GM12875 (cell line): ENCODE measurements at regions not wholly inside any gene's neighbourhood (a gene's known extent, or its start where the extent isn't known, plus 50 kb on each side); places are given as distances from the start of the nearest gene placed in this dataset.

Experiments
- H3K4me3 ChIP-seq: one replicate; pipeline ENCODE4 v1.5.1; 2011; ENCODE audit warnings: low read depth, low read length, control low read depth
- TF ChIP-seq, protein P1 (sequence below): IDR thresholded peaks from 2 replicates; pipeline ENCODE4 v1.5.1; 2011; ENCODE audit warnings: low read depth, mild to moderate bottlenecking, control low read depth, inconsistent platforms, low read length, moderate library complexity, borderline replicate concordance; ENCODE audit not compliant: insufficient read depth

DNA sequence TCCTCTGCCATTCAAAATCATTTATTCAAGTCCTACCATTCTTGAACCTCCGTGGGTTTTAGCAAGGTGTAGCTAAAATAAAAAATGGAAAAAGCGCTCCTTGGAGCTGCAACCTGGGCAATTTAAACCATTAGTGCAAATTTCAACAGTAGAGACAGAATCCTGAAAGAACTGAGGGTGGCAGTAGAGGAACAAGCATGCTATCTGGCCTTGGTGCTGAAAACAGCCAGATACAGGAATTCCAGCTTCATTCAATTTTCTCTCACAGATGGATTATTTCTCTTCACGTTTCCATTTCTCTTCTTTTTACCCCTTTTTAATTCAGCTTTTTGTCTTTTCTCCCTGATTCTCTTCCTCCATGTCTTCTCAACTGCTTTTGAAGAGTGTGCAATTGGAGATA is 77.7 kb downstream of the OTUD1 start:
- TF ChIP-seq, protein P1, sequence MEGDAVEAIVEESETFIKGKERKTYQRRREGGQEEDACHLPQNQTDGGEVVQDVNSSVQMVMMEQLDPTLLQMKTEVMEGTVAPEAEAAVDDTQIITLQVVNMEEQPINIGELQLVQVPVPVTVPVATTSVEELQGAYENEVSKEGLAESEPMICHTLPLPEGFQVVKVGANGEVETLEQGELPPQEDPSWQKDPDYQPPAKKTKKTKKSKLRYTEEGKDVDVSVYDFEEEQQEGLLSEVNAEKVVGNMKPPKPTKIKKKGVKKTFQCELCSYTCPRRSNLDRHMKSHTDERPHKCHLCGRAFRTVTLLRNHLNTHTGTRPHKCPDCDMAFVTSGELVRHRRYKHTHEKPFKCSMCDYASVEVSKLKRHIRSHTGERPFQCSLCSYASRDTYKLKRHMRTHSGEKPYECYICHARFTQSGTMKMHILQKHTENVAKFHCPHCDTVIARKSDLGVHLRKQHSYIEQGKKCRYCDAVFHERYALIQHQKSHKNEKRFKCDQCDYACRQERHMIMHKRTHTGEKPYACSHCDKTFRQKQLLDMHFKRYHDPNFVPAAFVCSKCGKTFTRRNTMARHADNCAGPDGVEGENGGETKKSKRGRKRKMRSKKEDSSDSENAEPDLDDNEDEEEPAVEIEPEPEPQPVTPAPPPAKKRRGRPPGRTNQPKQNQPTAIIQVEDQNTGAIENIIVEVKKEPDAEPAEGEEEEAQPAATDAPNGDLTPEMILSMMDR, result no peak
- H3K4me3 ChIP-seq, result no peak overlapping the region

DNA sequence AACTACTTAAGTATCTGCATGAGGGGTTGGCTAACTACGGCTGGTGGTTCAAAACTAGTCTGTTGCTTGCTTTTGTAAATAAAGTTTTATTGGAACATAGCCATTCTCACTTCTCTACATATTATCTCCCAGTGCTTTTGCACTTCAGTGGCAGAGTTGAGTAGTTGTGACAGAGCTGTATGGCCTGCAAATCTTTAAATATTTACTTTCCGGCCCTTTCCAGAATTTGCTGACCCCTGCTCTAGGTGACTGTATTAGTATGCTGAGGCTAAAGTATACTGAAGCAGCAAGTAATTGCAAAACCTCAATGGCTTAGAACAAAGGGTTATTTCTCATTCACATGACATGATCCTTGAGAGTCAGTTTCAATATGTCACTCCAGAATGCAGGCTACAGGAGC is 78.3 kb downstream of the OTUD1 start:
- TF ChIP-seq, protein P1, result no peak
- H3K4me3 ChIP-seq, result no peak overlapping the region

DNA sequence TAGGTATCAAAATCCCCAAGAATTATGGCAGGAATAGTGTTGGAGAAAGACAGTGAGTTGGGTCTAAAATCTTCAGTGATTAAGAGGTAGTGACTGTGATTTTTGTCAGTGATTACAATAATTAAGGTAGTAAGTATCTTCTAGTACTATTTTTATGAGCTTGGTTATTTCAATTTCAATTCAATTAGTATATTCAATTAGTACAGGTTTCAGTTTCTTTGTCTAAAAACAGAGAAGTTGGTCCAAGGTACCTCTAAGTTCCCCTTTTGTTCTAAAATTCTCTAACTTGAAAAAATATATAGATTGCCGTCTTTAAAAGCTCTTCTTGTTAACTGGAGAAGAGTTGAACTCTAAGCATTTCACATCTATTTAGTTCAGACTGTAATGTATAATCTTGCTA is 82.9 kb downstream of the OTUD1 start:
- no peak overlapping the region for H3K4me3 ChIP-seq
- TF ChIP-seq, protein P1, result no peak

DNA sequence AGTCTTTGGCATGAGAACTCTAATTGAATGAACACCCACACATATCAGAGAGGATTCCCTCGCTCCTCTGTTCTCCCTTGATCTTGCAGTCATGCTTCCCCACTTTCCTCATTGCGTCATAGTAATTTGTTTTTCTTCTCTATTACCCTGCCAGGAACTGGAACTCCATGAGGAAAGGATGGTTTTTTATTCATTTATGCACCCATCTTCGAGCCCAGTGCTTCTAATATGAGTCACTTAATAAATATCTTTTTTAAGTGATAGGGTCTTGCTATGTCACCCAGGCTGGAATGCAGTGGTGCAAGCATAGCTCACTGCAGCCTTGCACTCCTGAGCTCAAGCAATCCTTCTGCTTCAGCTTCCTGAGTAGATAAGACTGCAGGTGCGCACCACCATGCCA is 83.5 kb downstream of the OTUD1 start:
- TF ChIP-seq, protein P1, result no peak
- H3K4me3 ChIP-seq, result no peak overlapping the region

DNA sequence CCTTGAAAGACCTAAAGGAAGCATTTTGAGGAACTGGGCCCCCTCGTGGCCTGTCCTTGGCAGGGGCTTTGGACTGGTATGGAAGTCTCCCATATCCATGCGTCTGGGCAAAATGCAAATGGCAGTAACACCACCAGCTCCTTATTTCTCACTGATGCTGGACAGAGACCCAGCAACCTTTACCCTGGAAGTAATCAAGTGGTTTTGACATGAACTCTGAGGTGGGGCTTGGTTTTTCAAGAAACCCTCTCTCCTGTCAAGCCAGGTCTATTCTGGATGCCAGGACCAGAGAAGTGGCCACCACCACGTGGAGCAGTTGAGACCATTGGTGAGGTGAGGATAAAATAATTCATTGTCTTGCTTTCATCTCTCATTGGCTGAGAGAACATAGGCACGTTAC is 84.4 kb downstream of the OTUD1 start:
- TF ChIP-seq, protein P1, result peak; percentile 21; the same call in 1 of the 2 replicates
- no peak overlapping the region for H3K4me3 ChIP-seq

DNA sequence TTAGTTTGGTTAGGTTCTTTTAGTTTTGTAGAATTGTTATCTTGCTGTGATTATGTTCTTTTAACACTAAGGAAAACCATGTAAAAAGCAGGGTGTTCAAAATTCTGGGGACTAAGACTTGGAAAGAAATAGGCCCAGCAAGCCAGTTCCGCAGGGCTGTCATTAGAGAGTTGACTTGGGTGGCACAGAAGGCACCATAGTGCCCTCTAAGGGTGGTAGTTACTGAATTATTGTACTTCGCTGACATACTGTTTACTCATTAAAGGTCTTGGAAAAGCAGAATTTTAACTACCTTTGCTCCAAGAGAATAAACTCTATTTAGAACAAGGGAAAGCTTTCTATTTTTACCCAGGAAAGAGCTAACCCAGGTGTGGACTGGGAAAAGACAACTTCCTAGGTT is 86.5 kb downstream of the OTUD1 start:
- TF ChIP-seq, protein P1, result 0 out of 2 replicates have a peak, but pooled peaks have one; percentile 1
- H3K4me3 ChIP-seq, result no peak overlapping the region

- TF ChIP-seq, protein P1, result no peak
Measured at GRCh38 chr10:23528419-23528818, 89.5 kb downstream of the OTUD1 start.

More at GRCh38 chr10:23528419-23528818, 89.5 kb downstream of the OTUD1 start:
- H3K4me3 ChIP-seq, result no peak overlapping the region
